KMS-11 (cell line): ENCODE measurements at regions not wholly inside any gene's neighbourhood (a gene's known extent, or its start where the extent isn't known, plus 50 kb on each side); places are given as distances from the start of the nearest gene placed in this dataset.
"Not testable (repeated sequence)": the region's sequence is repeated elsewhere in the genome, so short reads cannot be mapped to it uniquely, and the experiment has no call there.

Experiments used
- H2AFZ ChIP-seq: fragments of 200-600 bp; sonication (generic); 2 replicates; pipeline ENCODE4 v1.6.1; 2016; ENCODE audit warnings: antibody characterized with exemption, mixed run types, low read depth
- H3K27ac ChIP-seq: fragments of 200-600 bp; sonication (generic); 2 replicates; pipeline ENCODE4 v1.6.1; 2016; ENCODE audit warnings: mild to moderate bottlenecking, mixed run types
- H3K27me3 ChIP-seq: fragments of 200-600 bp; sonication (generic); 2 replicates; pipeline ENCODE4 v1.6.1; 2017; ENCODE audit warnings: mild to moderate bottlenecking, low read depth, mixed run types, moderate library complexity; ENCODE audit not compliant: insufficient read depth
- H3K36me3 ChIP-seq: fragments of 200-600 bp; sonication (generic); 2 replicates; pipeline ENCODE4 v1.6.1; 2017; ENCODE audit warnings: mild to moderate bottlenecking, mixed run types; ENCODE audit not compliant: insufficient read depth
- H3K4me1 ChIP-seq: fragments of 200-600 bp; sonication (generic); 2 replicates; pipeline ENCODE4 v1.6.1; 2016; ENCODE audit warnings: mild to moderate bottlenecking, low read depth, mixed run types; ENCODE audit not compliant: poor library complexity, severe bottlenecking
- H3K4me2 ChIP-seq: fragments of 200-600 bp; sonication (generic); 2 replicates; pipeline ENCODE4 v1.7.0; 2016; ENCODE audit warnings: mild to moderate bottlenecking, mixed run types
- H3K4me3 ChIP-seq: fragments of 200-600 bp; sonication (generic); IDR thresholded peaks from 2 replicates; pipeline ENCODE4 v1.6.1; 2017; ENCODE audit warnings: low read depth, low read length, mixed read lengths; ENCODE audit not compliant: insufficient read depth
- H3K79me2 ChIP-seq: fragments of 200-600 bp; sonication (generic); 2 replicates; pipeline ENCODE4 v1.6.1; 2016; ENCODE audit warnings: low read depth, mixed run types; ENCODE audit not compliant: insufficient read depth
- H3K9ac ChIP-seq: fragments of 200-600 bp; sonication (generic); 2 replicates; pipeline ENCODE4 v1.6.1; 2016; ENCODE audit warnings: mild to moderate bottlenecking, mixed run types
- H4K20me1 ChIP-seq: fragments of 200-600 bp; sonication (generic); 2 replicates; pipeline ENCODE4 v1.6.1; 2016; ENCODE audit warnings: mild to moderate bottlenecking, mixed run types; ENCODE audit not compliant: insufficient read depth
- TF ChIP-seq, protein P1 (sequence below): fragments of 200-600 bp; sonication (generic); conservative IDR thresholded peaks from 2 replicates; pipeline ENCODE4 v1.6.1; 2017; ENCODE audit warnings: low read depth, mild to moderate bottlenecking, antibody characterized with exemption, low read length, moderate library complexity, mixed read lengths

DNA sequence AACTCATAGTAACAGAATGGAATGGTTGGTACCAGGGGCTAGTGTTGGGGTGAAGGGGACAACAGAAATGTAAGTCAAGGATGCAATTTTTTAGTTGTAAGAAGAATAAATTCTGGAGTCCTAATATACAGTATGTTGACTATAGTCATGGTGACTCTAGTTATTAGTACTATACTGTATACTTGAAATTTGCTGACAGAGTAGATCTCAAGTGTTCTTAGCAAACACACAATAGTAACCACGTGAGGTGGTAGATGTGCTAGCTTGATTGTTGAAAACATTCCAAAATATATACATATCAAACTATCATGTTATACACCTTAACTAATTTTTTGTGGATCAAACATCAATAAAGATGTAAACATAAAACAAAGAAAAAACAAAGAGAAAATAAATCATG lies 1345.1 kb upstream of the PCDH20 start:
- Histone ChIP-seq H3K4me3 (no peak overlapping the region), H4K20me1 (no peaks in the 10 kb centered on the region), H3K4me2 (no peak overlapping the region), H2AFZ (no peak overlapping the region), H3K27me3 (no peaks in the 10 kb centered on the region), H3K9ac (no peak overlapping the region), H3K79me2 (no peaks in the 10 kb centered on the region), H3K4me1 (no peaks in the 10 kb centered on the region), H3K27ac (no peak overlapping the region), H3K36me3 (no peaks in the 10 kb centered on the region)
- TF ChIP-seq, protein P1, sequence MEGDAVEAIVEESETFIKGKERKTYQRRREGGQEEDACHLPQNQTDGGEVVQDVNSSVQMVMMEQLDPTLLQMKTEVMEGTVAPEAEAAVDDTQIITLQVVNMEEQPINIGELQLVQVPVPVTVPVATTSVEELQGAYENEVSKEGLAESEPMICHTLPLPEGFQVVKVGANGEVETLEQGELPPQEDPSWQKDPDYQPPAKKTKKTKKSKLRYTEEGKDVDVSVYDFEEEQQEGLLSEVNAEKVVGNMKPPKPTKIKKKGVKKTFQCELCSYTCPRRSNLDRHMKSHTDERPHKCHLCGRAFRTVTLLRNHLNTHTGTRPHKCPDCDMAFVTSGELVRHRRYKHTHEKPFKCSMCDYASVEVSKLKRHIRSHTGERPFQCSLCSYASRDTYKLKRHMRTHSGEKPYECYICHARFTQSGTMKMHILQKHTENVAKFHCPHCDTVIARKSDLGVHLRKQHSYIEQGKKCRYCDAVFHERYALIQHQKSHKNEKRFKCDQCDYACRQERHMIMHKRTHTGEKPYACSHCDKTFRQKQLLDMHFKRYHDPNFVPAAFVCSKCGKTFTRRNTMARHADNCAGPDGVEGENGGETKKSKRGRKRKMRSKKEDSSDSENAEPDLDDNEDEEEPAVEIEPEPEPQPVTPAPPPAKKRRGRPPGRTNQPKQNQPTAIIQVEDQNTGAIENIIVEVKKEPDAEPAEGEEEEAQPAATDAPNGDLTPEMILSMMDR: no peak

DNA sequence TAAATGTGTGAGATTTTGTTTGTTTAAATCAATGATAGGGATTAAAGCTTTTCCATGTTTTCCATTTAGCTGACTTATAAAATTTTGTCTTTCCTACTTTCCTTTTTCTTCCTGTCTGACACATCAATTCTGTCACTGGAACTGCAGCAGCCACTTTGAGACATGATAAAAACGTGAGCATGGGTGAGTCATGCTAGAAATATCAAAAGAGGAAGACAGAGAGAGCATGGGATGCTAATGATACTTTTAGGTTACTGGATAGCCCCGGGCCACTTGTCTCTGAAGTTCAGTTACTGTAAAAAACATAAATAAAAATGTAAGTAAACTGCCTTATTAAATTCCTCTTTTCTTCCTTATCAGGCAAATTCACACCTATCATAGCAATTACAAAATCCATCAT lies 1332.0 kb upstream of the PCDH20 start:
- H3K36me3 ChIP-seq: no peaks in the 10 kb centered on the region
- H4K20me1 ChIP-seq: no peaks in the 10 kb centered on the region
- H3K27me3 ChIP-seq: no peaks in the 10 kb centered on the region
- TF ChIP-seq, protein P1: no peak
- H3K4me2 ChIP-seq: no peak overlapping the region
- H3K27ac ChIP-seq: no peak overlapping the region
- H2AFZ ChIP-seq: no peak overlapping the region
- no peak overlapping the region for H3K4me3 ChIP-seq
- H3K4me1 ChIP-seq: no peaks in the 10 kb centered on the region
- no peak overlapping the region for H3K9ac ChIP-seq
- H3K79me2 ChIP-seq: no peaks in the 10 kb centered on the region

- Histone ChIP-seq H3K27ac (no peak overlapping the region), H4K20me1 (no peaks in the 10 kb centered on the region), H3K27me3 (no peaks in the 10 kb centered on the region), H3K79me2 (no peaks in the 10 kb centered on the region), H3K4me2 (no peak overlapping the region), H3K4me1 (no peaks in the 10 kb centered on the region), H2AFZ (no peak overlapping the region), H3K36me3 (no peaks in the 10 kb centered on the region), H3K9ac (no peak overlapping the region), H3K4me3 (no peak overlapping the region)
- TF ChIP-seq, protein P1: no peak
These were observed 1331.5 kb upstream of the PCDH20 start for GRCh38 chr13:62747152-62747551.

- not testable (repeated sequence) for H3K27me3 ChIP-seq, H4K20me1 ChIP-seq, H3K4me3 ChIP-seq, H3K27ac ChIP-seq, H2AFZ ChIP-seq, H3K9ac ChIP-seq, H3K36me3 ChIP-seq, H3K4me2 ChIP-seq, H3K4me1 ChIP-seq, H3K79me2 ChIP-seq
These were observed 1314.1 kb upstream of the PCDH20 start for GRCh38 chr13:62729746-62730145.

GRCh38 chr13:62721893-62722292 lies 1306.2 kb upstream of the PCDH20 start:
- Histone ChIP-seq H3K36me3 (no peaks in the 10 kb centered on the region), H3K27ac (no peak overlapping the region), H3K4me2 (no peak overlapping the region), H3K79me2 (no peaks in the 10 kb centered on the region), H3K4me1 (no peaks in the 10 kb centered on the region), H4K20me1 (no peaks in the 10 kb centered on the region), H3K9ac (no peak overlapping the region), H3K27me3 (no peaks in the 10 kb centered on the region), H2AFZ (no peak overlapping the region), H3K4me3 (no peak overlapping the region)
- TF ChIP-seq, protein P1: no peak

DNA sequence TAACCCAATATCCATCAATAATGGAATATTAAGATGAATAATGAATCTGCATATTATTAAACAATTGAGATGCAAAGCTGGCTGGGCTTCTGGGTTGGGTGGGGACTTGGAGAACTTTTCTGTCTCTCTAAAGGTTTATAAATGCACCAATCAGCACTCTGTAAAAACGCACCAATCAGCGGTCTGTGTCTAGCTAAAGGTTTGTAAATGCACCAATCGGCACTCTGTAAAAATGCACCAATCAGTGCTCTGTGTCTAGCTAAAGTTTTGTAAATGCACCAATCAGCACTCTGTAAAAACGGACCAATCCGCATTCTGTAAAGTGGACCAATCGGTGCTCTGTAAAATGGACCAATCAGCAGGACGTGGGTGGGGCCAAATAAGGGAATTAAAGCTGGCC lies 1296.3 kb upstream of the PCDH20 start:
- H2AFZ ChIP-seq, H3K27me3 ChIP-seq, H4K20me1 ChIP-seq, H3K36me3 ChIP-seq, H3K4me3 ChIP-seq, H3K4me1 ChIP-seq, H3K4me2 ChIP-seq, H3K27ac ChIP-seq, H3K79me2 ChIP-seq, H3K9ac ChIP-seq: not testable (repeated sequence)
